Prostate gland (tissue), 2 donors: ENCODE measurements at regions not wholly inside any gene's neighbourhood (a gene's known extent, or its start where the extent isn't known, plus 50 kb on each side); places are given as distances from the start of the nearest gene placed in this dataset.

ENCODE experiments used
- DNase-seq: peaks from one replicate; pipeline ENCODE4 v3.0.0-alpha.2; 2019; ENCODE audit warnings: low spot score
- H3K27ac ChIP-seq, 2 donors: fragments of 200-600 bp; sonication (generic); 2 replicates each; pipeline ENCODE4 v1.5.1; 2017 to 2019
- H3K27me3 ChIP-seq: fragments of 200-600 bp; sonication (generic); replicated peaks from 2 replicates; pipeline ENCODE4 v1.5.1; 2019; ENCODE audit not compliant: insufficient read depth
- H3K36me3 ChIP-seq, 2 donors: fragments of 200-600 bp; sonication (generic); 1 replicate in 1 of 2; 2 replicates in 1 of 2; pipeline versions ENCODE4 v1.5.1 to v1.8.1; 2017 to 2019
- H3K4me1 ChIP-seq: fragments of 200-600 bp; sonication (generic); replicated peaks from 2 replicates; pipeline ENCODE4 v1.5.1; 2019
- H3K4me3 ChIP-seq, 2 donors: fragments of 200-600 bp; sonication (generic); 2 replicates each; pipeline ENCODE4 v1.5.1; 2017 to 2019
- H3K9me3 ChIP-seq: fragments of 200-600 bp; sonication (generic); 2 replicates; pipeline ENCODE4 v1.5.1; 2017
- CTCF ChIP-seq, 4 experiments: fragments of 200-600 bp in 2 of 4; fragments of 450-650 bp in 2 of 4; sonication (generic) in 2 of 4; IDR thresholded peaks; 1 replicate in 3 of 4; 2 replicates in 1 of 4; pipeline ENCODE4 v1.5.1; 2016 to 2019; ENCODE audit warnings: antibody characterized with exemption in 4 of 4, mild to moderate bottlenecking in 2 of 4, moderate library complexity in 2 of 4
- POLR2A ChIP-seq: fragments of 450-650 bp; IDR thresholded peaks from one replicate; pipeline ENCODE4 v1.6.1; 2016; ENCODE audit warnings: antibody characterized with exemption, mild to moderate bottlenecking
- POLR2AphosphoS5 ChIP-seq: sonication (generic); formaldehyde crosslinking; IDR thresholded peaks from one replicate; pipeline ENCODE4 v1.6.1; 2017; ENCODE audit warnings: antibody characterized with exemption
- WGBS: methylation state at CpG from one replicate; pipeline ENCODE4 v1.1.5; 2018; 5-methylcytosine and 5-hydroxymethylcytosine counted together
- intact Hi-C: fragments of 100-400 bp; cut with DNase I; formaldehyde crosslinking; loops from one replicate; pipeline ENCODE4 v1.14.2; 2022

- H3K27me3 ChIP-seq = no peaks in the 10 kb centered on the region
- no peak for TF ChIP-seq POLR2A
- TF ChIP-seq POLR2AphosphoS5 = no peak
- TF ChIP-seq CTCF (IDR thresholded peaks at IDR 0.05) = no peak
- H3K36me3 ChIP-seq = no peaks in the 10 kb centered on the region
- no peak overlapping the region for H3K4me3 ChIP-seq
- no peak overlapping the region for H3K27ac ChIP-seq
- no peak for DNase-seq
- no peaks in the 10 kb centered on the region for H3K9me3 ChIP-seq
- intact Hi-C loops = no loop called here
- WGBS = 41% methylated on average over 3 of the region's 3 CpGs
- no peaks in the 10 kb centered on the region for H3K4me1 ChIP-seq
Measured at GRCh38 chr4:81881855-81882621, 410.3 kb upstream of the RASGEF1B start.

DNA sequence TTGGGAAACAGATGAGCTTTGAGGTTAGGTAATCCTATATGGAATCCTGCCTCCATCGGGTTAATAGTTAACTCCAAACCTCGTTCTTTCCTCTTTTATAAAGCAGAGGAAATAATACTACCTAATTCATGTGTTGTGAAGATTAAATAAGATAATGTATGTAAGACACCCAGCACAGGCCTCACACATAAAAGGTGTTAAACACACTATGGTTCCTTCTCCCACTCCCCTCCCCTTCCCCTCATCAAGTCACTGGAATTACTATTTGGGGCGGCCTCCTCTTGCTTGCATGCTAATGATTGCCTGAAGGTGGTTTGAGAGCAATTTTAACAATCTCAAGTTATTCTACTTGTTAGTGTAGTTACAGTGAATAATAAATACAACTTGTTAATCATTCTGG lies 404.4 kb upstream of the RASGEF1B start:
- Histone ChIP-seq H3K36me3 (no peaks in the 10 kb centered on the region), H3K27me3 (no peaks in the 10 kb centered on the region), H3K4me1 (no peaks in the 10 kb centered on the region), H3K27ac (no peak overlapping the region), H3K9me3 (no peaks in the 10 kb centered on the region), H3K4me3 (no peak overlapping the region)
- WGBS = 43% methylated on average over 3 of the region's 3 CpGs
- intact Hi-C loops = no loop called here
- TF ChIP-seq CTCF (IDR thresholded peaks at IDR 0.05) (no peak), POLR2AphosphoS5 (no peak), POLR2A (no peak)
- DNase-seq = no peak

- H3K4me1 ChIP-seq = no peaks in the 10 kb centered on the region
- H3K9me3 ChIP-seq = no peaks in the 10 kb centered on the region
- H3K27me3 ChIP-seq = no peaks in the 10 kb centered on the region
- DNase-seq = no peak
- H3K27ac ChIP-seq = no peak overlapping the region
- TF ChIP-seq CTCF (IDR thresholded peaks at IDR 0.05) = no peak
- TF ChIP-seq POLR2A = no peak
- no peak for TF ChIP-seq POLR2AphosphoS5
- H3K36me3 ChIP-seq = no peaks in the 10 kb centered on the region
- no peak overlapping the region for H3K4me3 ChIP-seq
- 69% methylated on average over 3 of the region's 3 CpGs for WGBS
- intact Hi-C loops = no loop called here
Measured at GRCh38 chr4:81874661-81875515, 403.2 kb upstream of the RASGEF1B start.

- Histone ChIP-seq H3K27ac (no peak overlapping the region), H3K4me1 (no peaks in the 10 kb centered on the region), H3K27me3 (no peaks in the 10 kb centered on the region), H3K4me3 (no peak overlapping the region), H3K36me3 (no peaks in the 10 kb centered on the region), H3K9me3 (no peaks in the 10 kb centered on the region)
- DNase-seq = no peak
- no peak for TF ChIP-seq CTCF (IDR thresholded peaks at IDR 0.05)
- no peak for TF ChIP-seq POLR2A
- TF ChIP-seq POLR2AphosphoS5 = no peak
- 96% methylated on average over 5 of the region's 5 CpGs for WGBS
- intact Hi-C loops = no loop called here
Measured at GRCh38 chr4:81870275-81870674, 398.6 kb upstream of the RASGEF1B start.
